Peyer's patch (tissue), 4 donors: ENCODE measurements at regions not wholly inside any gene's neighbourhood (a gene's known extent, or its start where the extent isn't known, plus 50 kb on each side); places are given as distances from the start of the nearest gene placed in this dataset.

Source experiments
- DNase-seq, 3 donors: peaks; one replicate each; pipeline ENCODE4 v3.0.0-alpha.2; 2017 to 2019
- H3K27ac ChIP-seq, 4 donors: fragments of 200-600 bp; sonication (generic); one replicate each; pipeline ENCODE4 v1.5.1; 2016 to 2019
- H3K27me3 ChIP-seq, 2 donors: fragments of 200-600 bp; sonication (generic); one replicate each; pipeline ENCODE4 v1.5.1; 2019
- H3K36me3 ChIP-seq, 3 donors: fragments of 200-600 bp; sonication (generic); one replicate each; pipeline ENCODE4 v1.5.1; 2016 to 2019
- H3K4me1 ChIP-seq, 4 donors: fragments of 200-600 bp; sonication (generic); one replicate each; pipeline ENCODE4 v1.5.1; 2016 to 2019
- H3K4me3 ChIP-seq, 4 donors: fragments of 200-600 bp; sonication (generic); 1 replicate in 3 of 4; 2 replicates in 1 of 4; pipeline ENCODE4 v1.5.1; 2016 to 2019; ENCODE audit warnings: mild to moderate bottlenecking in 1 of 4
- H3K9me3 ChIP-seq, 4 donors: fragments of 200-600 bp; sonication (generic); one replicate each; pipeline ENCODE4 v1.5.1; 2016 to 2019; ENCODE audit warnings: mild to moderate bottlenecking in 1 of 4
- CTCF ChIP-seq, 6 experiments: fragments of 450-650 bp in 4 of 6; fragments of 200-600 bp in 2 of 6; sonication (generic) in 1 of 6; IDR thresholded peaks; one replicate each; pipeline ENCODE4 v1.5.1; 2017 to 2019; ENCODE audit warnings: antibody characterized with exemption in 6 of 6, mild to moderate bottlenecking in 3 of 6, moderate library complexity in 1 of 6
- POLR2A ChIP-seq, 2 donors: fragments of 450-650 bp; IDR thresholded peaks; one replicate each; pipeline ENCODE4 v1.5.1; 2017; ENCODE audit warnings: antibody characterized with exemption in 2 of 2, mild to moderate bottlenecking in 2 of 2, moderate library complexity in 2 of 2

- Histone ChIP-seq H3K27ac (no peak overlapping the region), H3K36me3 (no peaks in the 10 kb centered on the region), H3K4me3 (no peak overlapping the region), H3K27me3 (no peaks in the 10 kb centered on the region), H3K4me1 (no peaks in the 10 kb centered on the region), H3K9me3 (no peaks in the 10 kb centered on the region)
- TF ChIP-seq CTCF (IDR thresholded peaks at IDR 0.05) (no peak), POLR2A (IDR thresholded peaks at IDR 0.05) (no peak)
- DNase-seq: no peak
Observed at GRCh38 chr3:167188592-167188991, 191.5 kb downstream of the ZBBX start.

GRCh38 chr3:167187221-167187620 lies 192.9 kb downstream of the ZBBX start:
- H3K9me3 ChIP-seq: no peaks in the 10 kb centered on the region
- DNase-seq: no peak
- no peak overlapping the region for H3K27ac ChIP-seq
- no peaks in the 10 kb centered on the region for H3K4me1 ChIP-seq
- no peaks in the 10 kb centered on the region for H3K36me3 ChIP-seq
- no peaks in the 10 kb centered on the region for H3K27me3 ChIP-seq
- TF ChIP-seq POLR2A (IDR thresholded peaks at IDR 0.05): no peak
- TF ChIP-seq CTCF (IDR thresholded peaks at IDR 0.05): no peak
- no peak overlapping the region for H3K4me3 ChIP-seq

- DNase-seq: no peak
- TF ChIP-seq POLR2A (IDR thresholded peaks at IDR 0.05) (no peak), CTCF (IDR thresholded peaks at IDR 0.05) (no peak)
- Histone ChIP-seq H3K9me3 (no peaks in the 10 kb centered on the region), H3K27ac (no peak overlapping the region), H3K27me3 (no peaks in the 10 kb centered on the region), H3K4me1 (no peaks in the 10 kb centered on the region), H3K4me3 (no peak overlapping the region), H3K36me3 (no peaks in the 10 kb centered on the region)
Observed at GRCh38 chr3:167184511-167184910, 195.6 kb downstream of the ZBBX start.

GRCh38 chr3:167172377-167172776 lies 207.7 kb downstream of the ZBBX start:
- Histone ChIP-seq H3K4me3 (no peak overlapping the region), H3K27me3 (no peaks in the 10 kb centered on the region), H3K36me3 (no peaks in the 10 kb centered on the region), H3K4me1 (no peaks in the 10 kb centered on the region), H3K27ac (no peak overlapping the region), H3K9me3 (peaks cover 0 to 4% (median 0%) of the 10 kb centered on the region in 4 donors)
- DNase-seq: no peak
- no peak for TF ChIP-seq CTCF (IDR thresholded peaks at IDR 0.05)
- TF ChIP-seq POLR2A (IDR thresholded peaks at IDR 0.05): no peak

- Histone ChIP-seq H3K27ac (no peak overlapping the region), H3K27me3 (no peaks in the 10 kb centered on the region), H3K4me3 (no peak overlapping the region), H3K36me3 (no peaks in the 10 kb centered on the region), H3K4me1 (no peaks in the 10 kb centered on the region), H3K9me3 (no peaks in the 10 kb centered on the region)
- TF ChIP-seq CTCF (IDR thresholded peaks at IDR 0.05) (no peak), POLR2A (IDR thresholded peaks at IDR 0.05) (no peak)
- no peak for DNase-seq
Observed at GRCh38 chr3:167167491-167167890, 212.6 kb downstream of the ZBBX start.

GRCh38 chr3:167166594-167167253 lies 213.4 kb downstream of the ZBBX start:
- TF ChIP-seq POLR2A (IDR thresholded peaks at IDR 0.05): no peak
- TF ChIP-seq CTCF (IDR thresholded peaks at IDR 0.05): no peak
- no peak for DNase-seq

More at GRCh38 chr3:167166594-167167253, 213.4 kb downstream of the ZBBX start:
- no peaks in the 10 kb centered on the region for H3K4me1 ChIP-seq
- H3K4me3 ChIP-seq: no peak overlapping the region
- H3K36me3 ChIP-seq: no peaks in the 10 kb centered on the region
- no peaks in the 10 kb centered on the region for H3K9me3 ChIP-seq
- H3K27me3 ChIP-seq: no peaks in the 10 kb centered on the region
- no peak overlapping the region for H3K27ac ChIP-seq
